ENCODE measurements at regions not wholly inside any gene's neighbourhood (a gene's known extent, or its start where the extent isn't known, plus 50 kb on each side); places are given as distances from the start of the nearest gene placed in this dataset.

DNA sequence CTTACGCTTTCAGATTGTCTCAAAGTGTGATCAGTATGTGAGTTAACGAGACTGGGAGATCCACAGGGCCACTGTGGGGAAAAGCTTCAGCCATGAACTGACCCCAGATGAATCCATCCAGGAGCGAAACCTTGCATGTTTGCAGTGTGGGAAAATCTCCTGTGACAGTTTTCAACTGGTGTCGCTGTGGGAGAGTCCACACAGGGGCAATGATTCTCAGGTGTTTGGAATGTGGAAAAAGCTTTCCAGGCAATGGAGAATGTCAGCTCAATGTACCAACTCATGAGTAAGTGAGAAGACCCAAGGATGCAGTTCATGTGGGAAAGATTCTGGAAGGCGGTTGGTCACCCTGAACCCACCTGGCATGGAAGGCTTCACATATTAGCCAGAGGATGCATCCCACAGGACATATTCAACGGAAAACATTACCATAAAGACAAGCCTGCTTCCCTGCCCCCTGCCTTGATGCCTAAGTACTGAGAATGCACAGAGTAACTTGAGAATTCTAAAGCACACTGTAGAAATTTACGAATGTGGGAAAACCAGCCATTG, 204.1 kb upstream of the BMPER start:
- TF ChIP-seq, protein P1, sequence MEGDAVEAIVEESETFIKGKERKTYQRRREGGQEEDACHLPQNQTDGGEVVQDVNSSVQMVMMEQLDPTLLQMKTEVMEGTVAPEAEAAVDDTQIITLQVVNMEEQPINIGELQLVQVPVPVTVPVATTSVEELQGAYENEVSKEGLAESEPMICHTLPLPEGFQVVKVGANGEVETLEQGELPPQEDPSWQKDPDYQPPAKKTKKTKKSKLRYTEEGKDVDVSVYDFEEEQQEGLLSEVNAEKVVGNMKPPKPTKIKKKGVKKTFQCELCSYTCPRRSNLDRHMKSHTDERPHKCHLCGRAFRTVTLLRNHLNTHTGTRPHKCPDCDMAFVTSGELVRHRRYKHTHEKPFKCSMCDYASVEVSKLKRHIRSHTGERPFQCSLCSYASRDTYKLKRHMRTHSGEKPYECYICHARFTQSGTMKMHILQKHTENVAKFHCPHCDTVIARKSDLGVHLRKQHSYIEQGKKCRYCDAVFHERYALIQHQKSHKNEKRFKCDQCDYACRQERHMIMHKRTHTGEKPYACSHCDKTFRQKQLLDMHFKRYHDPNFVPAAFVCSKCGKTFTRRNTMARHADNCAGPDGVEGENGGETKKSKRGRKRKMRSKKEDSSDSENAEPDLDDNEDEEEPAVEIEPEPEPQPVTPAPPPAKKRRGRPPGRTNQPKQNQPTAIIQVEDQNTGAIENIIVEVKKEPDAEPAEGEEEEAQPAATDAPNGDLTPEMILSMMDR (IDR thresholded peaks at IDR 0.05; ENCODE audit: unreplicated experiment) = no peak
- DNase-seq = no peak
- H3K4me3 Mint-ChIP-seq (ENCODE audit: low read depth, unreplicated experiment) = no peak overlapping the region
- H3K4me1 Mint-ChIP-seq (ENCODE audit: low read depth, unreplicated experiment) = peaks cover 17% of the 10 kb centered on the region
- no peaks in the 10 kb centered on the region for H3K36me3 Mint-ChIP-seq (ENCODE audit: insufficient read depth, unreplicated experiment)
- H3K27ac Mint-ChIP-seq (ENCODE audit: unreplicated experiment) = no peak overlapping the region
- peaks cover 23% of the 10 kb centered on the region for H3K9me3 Mint-ChIP-seq (ENCODE audit: low read depth, unreplicated experiment)
- CTCF ChIA-PET = no interaction called here
- peaks cover 30% of the 10 kb centered on the region for H3K27me3 Mint-ChIP-seq (ENCODE audit: unreplicated experiment)
- intact Hi-C loops (cut with micrococcal nuclease; ENCODE audit: unreplicated experiment) = no loop called here
- BruUV-seq (replicated peaks) = no TSS peak

GRCh38 chr7:33701927-33702326, 203.4 kb upstream of the BMPER start:
- Mint-ChIP-seq H3K4me1 (ENCODE audit: low read depth, unreplicated experiment) (peaks cover 17% of the 10 kb centered on the region), H3K36me3 (ENCODE audit: insufficient read depth, unreplicated experiment) (no peaks in the 10 kb centered on the region), H3K9me3 (ENCODE audit: low read depth, unreplicated experiment) (peaks cover 23% of the 10 kb centered on the region), H3K27me3 (ENCODE audit: unreplicated experiment) (peaks cover 30% of the 10 kb centered on the region), H3K27ac (ENCODE audit: unreplicated experiment) (no peak overlapping the region), H3K4me3 (ENCODE audit: low read depth, unreplicated experiment) (no peak overlapping the region)
- TF ChIP-seq, protein P1 (IDR thresholded peaks at IDR 0.05; ENCODE audit: unreplicated experiment) = no peak
- CTCF ChIA-PET = no interaction called here
- no peak for DNase-seq
- intact Hi-C loops (cut with micrococcal nuclease; ENCODE audit: unreplicated experiment) = no loop called here
- no TSS peak for BruUV-seq (replicated peaks)

DNA sequence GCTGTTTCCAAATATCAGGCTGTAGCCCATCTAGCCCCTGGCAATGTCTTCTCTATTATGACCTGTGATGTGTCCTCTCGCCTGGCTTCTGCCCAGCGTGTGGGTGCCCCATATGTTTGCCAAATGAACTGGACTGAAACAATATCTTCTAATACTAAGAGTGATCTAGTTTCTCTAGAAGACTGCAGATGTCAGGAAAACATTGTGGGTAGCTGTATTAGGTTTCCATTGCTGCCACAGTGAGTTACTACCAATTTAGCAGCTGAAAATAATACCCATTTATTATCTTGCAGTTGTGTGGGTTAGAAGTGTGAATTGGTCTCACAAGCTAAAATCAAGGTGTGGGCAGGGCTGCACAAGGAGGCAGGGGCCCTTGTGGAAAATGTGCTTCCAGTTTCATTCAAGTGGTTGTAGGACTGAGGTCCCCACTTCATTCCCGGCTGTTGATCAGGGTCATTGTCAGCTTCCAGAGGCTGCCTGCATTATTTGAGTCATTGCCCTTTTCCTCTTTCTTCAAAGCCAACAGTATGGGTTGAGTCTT, 202.8 kb upstream of the BMPER start:
- no peak overlapping the region for H3K27ac Mint-ChIP-seq (ENCODE audit: unreplicated experiment)
- H3K36me3 Mint-ChIP-seq (ENCODE audit: insufficient read depth, unreplicated experiment) = no peaks in the 10 kb centered on the region
- CTCF ChIA-PET = no interaction called here
- no peak for DNase-seq
- H3K4me1 Mint-ChIP-seq (ENCODE audit: low read depth, unreplicated experiment) = peaks cover 17% of the 10 kb centered on the region
- peaks cover 23% of the 10 kb centered on the region for H3K9me3 Mint-ChIP-seq (ENCODE audit: low read depth, unreplicated experiment)
- BruUV-seq (replicated peaks) = no TSS peak
- TF ChIP-seq, protein P1 (IDR thresholded peaks at IDR 0.05; ENCODE audit: unreplicated experiment) = no peak
- no peak overlapping the region for H3K4me3 Mint-ChIP-seq (ENCODE audit: low read depth, unreplicated experiment)
- intact Hi-C loops (cut with micrococcal nuclease; ENCODE audit: unreplicated experiment) = no loop called here
- H3K27me3 Mint-ChIP-seq (ENCODE audit: unreplicated experiment) = peaks cover 30% of the 10 kb centered on the region

DNA sequence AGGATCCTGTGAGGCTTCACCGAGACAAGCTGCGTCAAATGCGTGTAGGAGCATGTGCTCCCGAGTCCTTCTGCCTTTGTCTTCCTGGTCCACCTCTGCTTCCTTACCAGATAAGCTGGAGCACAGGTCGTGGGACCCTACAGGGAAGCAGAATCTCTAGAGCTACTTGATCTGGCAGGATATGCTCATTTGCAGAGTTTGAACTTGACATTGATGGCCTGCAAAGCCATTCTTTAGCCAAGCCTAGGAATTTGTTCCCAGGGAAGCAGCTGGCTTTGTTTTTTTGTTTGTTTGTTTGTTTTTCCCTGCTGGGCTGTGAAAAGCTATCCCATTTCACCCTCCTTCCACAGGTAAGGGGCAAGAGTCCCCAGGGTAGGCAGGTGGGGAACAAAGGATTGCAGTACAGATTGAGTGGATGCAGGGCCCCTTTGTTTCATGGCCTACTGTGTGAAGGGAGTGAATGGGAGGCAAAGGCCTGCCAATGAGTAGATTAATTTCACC, 200.0 kb upstream of the BMPER start:
- H3K4me3 Mint-ChIP-seq (ENCODE audit: low read depth, unreplicated experiment) = no peak overlapping the region
- CTCF ChIA-PET = no interaction called here
- intact Hi-C loops (cut with micrococcal nuclease; ENCODE audit: unreplicated experiment) = no loop called here
- no TSS peak for BruUV-seq (replicated peaks)
- no peaks in the 10 kb centered on the region for H3K36me3 Mint-ChIP-seq (ENCODE audit: insufficient read depth, unreplicated experiment)
- DNase-seq = no peak
- H3K27me3 Mint-ChIP-seq (ENCODE audit: unreplicated experiment) = peaks cover 20% of the 10 kb centered on the region
- peaks cover 20% of the 10 kb centered on the region for H3K9me3 Mint-ChIP-seq (ENCODE audit: low read depth, unreplicated experiment)
- H3K27ac Mint-ChIP-seq (ENCODE audit: unreplicated experiment) = no peak overlapping the region
- TF ChIP-seq, protein P1 (IDR thresholded peaks at IDR 0.05; ENCODE audit: unreplicated experiment) = no peak
- no peaks in the 10 kb centered on the region for H3K4me1 Mint-ChIP-seq (ENCODE audit: low read depth, unreplicated experiment)

Data from Calu3 (cell line).